ENCODE measurements at regions not wholly inside any gene's neighbourhood (a gene's known extent, or its start where the extent isn't known, plus 50 kb on each side); places are given as distances from the start of the nearest gene placed in this dataset.

- intact Hi-C loops (cut with micrococcal nuclease) = loop anchor here (10.0 kb wide), 1 partner anchor 170 kb away; the partner anchor contains the start of gene NCOR2
- Histone ChIP-seq H3K4me3 (replicated peaks in 1 of 2; ENCODE audit: low read depth in 1 of 2, low read length in 2 of 2) (no peak overlapping the region), H3K79me2 (ENCODE audit: insufficient read depth, low read length) (no peaks in the 10 kb centered on the region), H3K9me3 (ENCODE audit: control insufficient read depth in 1 of 2, insufficient read depth in 1 of 2, low read depth in 1 of 2, low read length in 2 of 2) (no peaks in the 10 kb centered on the region), H2AFZ (ENCODE audit: low read depth, low read length, poor library complexity, severe bottlenecking) (no peak overlapping the region), H4K20me1 (ENCODE audit: insufficient read depth) (no peaks in the 10 kb centered on the region), H3K27me3 (ENCODE audit: insufficient read depth, low read length) (no peaks in the 10 kb centered on the region), H3K27ac (ENCODE audit: low read depth, low read length) (peak overlapping the region; percentile 88; the same call in 1 of the 2 replicates), H3K36me3 (ENCODE audit: control insufficient read depth in 1 of 2, insufficient read depth in 2 of 2, low read length in 2 of 2) (peaks cover 5 to 6% of the 10 kb centered on the region in 2 experiments; a peak in 2 of 4 replicates), H3K9me2 (ENCODE audit: insufficient read depth) (no peaks in the 10 kb centered on the region), H3K9ac (ENCODE audit: low read length) (no peak overlapping the region; the same call in 1 of the 2 replicates), H3K4me1 (ENCODE audit: control insufficient read depth in 1 of 2, insufficient read depth in 2 of 2, low read length in 2 of 2) (peaks cover 44 to 87% of the 10 kb centered on the region in 2 experiments), H3K4me2 (ENCODE audit: low read length) (peak overlapping the region; percentile 92; the same call in 1 of the 2 replicates)
- TF ChIP-seq ATF3 (IDR thresholded peaks at IDR 0.05) = no peak
- no TSS peak for BruUV-seq (replicated peaks)
- no peak for ATAC-seq
- ChIA-PET RAD21 (ENCODE audit: low non-redundant PET in 1 of 2, low total read pairs in 2 of 2, uncharacterized antibody in 2 of 2, unreplicated experiment in 2 of 2) (no interaction called here), POLR2A (no interaction called here), CTCF (no interaction called here)
- DNase-seq (ENCODE audit: low read depth, low spot score) = no peak
These were observed 99.7 kb downstream of the RFLNA start for GRCh38 chr12:124394462-124395128.

GRCh38 chr12:124393831-124394230, 98.9 kb downstream of the RFLNA start:
- no peak for TF ChIP-seq POLR2A (IDR thresholded peaks at IDR 0.05; ENCODE audit: borderline replicate concordance, extremely low read depth, insufficient read depth, insufficient read length)
- no peak for TF ChIP-seq REST (IDR thresholded peaks at IDR 0.05; ENCODE audit: low read depth)
- no peak for TF ChIP-seq ZNF274 (IDR thresholded peaks at IDR 0.05; ENCODE audit: low read depth, low read length)
- TF ChIP-seq MAX (IDR thresholded peaks at IDR 0.05) = no peak
- TF ChIP-seq ELF1 (IDR thresholded peaks at IDR 0.05; ENCODE audit: borderline replicate concordance, low read depth) = no peak
- ChIA-PET CTCF (no interaction called here), POLR2A (no interaction called here), RAD21 (ENCODE audit: low non-redundant PET in 1 of 2, low total read pairs in 2 of 2, uncharacterized antibody in 2 of 2, unreplicated experiment in 2 of 2) (no interaction called here)
- peaks cover 44 to 88% of the 10 kb centered on the region in 2 experiments for H3K4me1 ChIP-seq (ENCODE audit: control insufficient read depth in 1 of 2, insufficient read depth in 2 of 2, low read length in 2 of 2)
- peak overlapping the region; percentile 71 for H3K9ac ChIP-seq (ENCODE audit: low read length)
- no peaks in the 10 kb centered on the region for H3K27me3 ChIP-seq (ENCODE audit: insufficient read depth, low read length)
- no peak overlapping the region for H2AFZ ChIP-seq (ENCODE audit: low read depth, low read length, poor library complexity, severe bottlenecking)
- ATAC-seq (no peak), DNase-seq (ENCODE audit: low read depth, low spot score) (no peak)
- no peaks in the 10 kb centered on the region for H3K9me2 ChIP-seq (ENCODE audit: insufficient read depth)
- H3K36me3 ChIP-seq (ENCODE audit: control insufficient read depth in 1 of 2, insufficient read depth in 2 of 2, low read length in 2 of 2) = peaks cover 5 to 6% of the 10 kb centered on the region in 2 experiments; a peak in 2 of 4 replicates
- H3K79me2 ChIP-seq (ENCODE audit: insufficient read depth, low read length) = no peaks in the 10 kb centered on the region
- intact Hi-C loops (cut with micrococcal nuclease) = loop anchor here (10.0 kb wide), 1 partner anchor 171 kb away; the partner anchor contains the start of gene NCOR2
- BruUV-seq (replicated peaks) = no TSS peak
- H3K27ac ChIP-seq (ENCODE audit: low read depth, low read length) = peak overlapping the region; percentile 88
- H3K9me3 ChIP-seq (ENCODE audit: control insufficient read depth in 1 of 2, insufficient read depth in 1 of 2, low read depth in 1 of 2, low read length in 2 of 2) = no peaks in the 10 kb centered on the region
- H3K4me2 ChIP-seq (ENCODE audit: low read length) = peak overlapping the region; percentile 92
- no peaks in the 10 kb centered on the region for H4K20me1 ChIP-seq (ENCODE audit: insufficient read depth)
- H3K4me3 ChIP-seq (replicated peaks in 1 of 2; ENCODE audit: low read depth in 1 of 2, low read length in 2 of 2) = no peak overlapping the region; a peak in 1 of 4 replicates
